ENCODE measurements at regions not wholly inside any gene's neighbourhood (a gene's known extent, or its start where the extent isn't known, plus 50 kb on each side); places are given as distances from the start of the nearest gene placed in this dataset.
"Not testable (repeated sequence)": the region's sequence is repeated elsewhere in the genome, so short reads cannot be mapped to it uniquely, and the experiment has no call there.

DNA sequence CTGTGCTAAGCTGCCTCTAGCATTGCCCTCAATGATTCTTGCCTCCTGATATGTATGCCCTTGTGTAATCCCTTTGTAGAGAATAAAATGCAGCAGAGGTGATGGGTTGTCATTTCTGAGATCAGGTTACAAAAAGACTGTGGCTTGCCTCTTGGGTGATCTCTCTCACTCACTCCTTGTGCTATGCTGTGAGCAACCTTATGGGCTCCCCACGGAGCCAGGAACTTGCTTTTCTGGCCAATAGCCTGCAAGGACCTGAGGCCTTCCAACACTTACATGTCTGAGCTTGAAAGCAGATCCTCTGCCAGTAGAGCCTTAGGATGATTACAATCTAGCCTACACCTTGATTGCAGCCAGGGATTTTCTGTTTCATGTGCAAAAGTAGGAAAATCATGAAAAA, 123.1 kb upstream of the XIRP2 start:
- no peak for DNase-seq
- H3K4me3 ChIP-seq (replicated peaks in 1 of 3): no peak overlapping the region
- no peaks in the 10 kb centered on the region for H3K4me1 ChIP-seq
- no peak overlapping the region for H3K27ac ChIP-seq
- H3K27me3 ChIP-seq: no peaks in the 10 kb centered on the region
- intact Hi-C loops (cut with DNase I): no loop called here
- 40 to 63% methylated on average over 1 of the region's 1 CpG for WGBS, 2 donors
- TF ChIP-seq POLR2A (IDR thresholded peaks at IDR 0.05): no peak
- TF ChIP-seq, protein P1, sequence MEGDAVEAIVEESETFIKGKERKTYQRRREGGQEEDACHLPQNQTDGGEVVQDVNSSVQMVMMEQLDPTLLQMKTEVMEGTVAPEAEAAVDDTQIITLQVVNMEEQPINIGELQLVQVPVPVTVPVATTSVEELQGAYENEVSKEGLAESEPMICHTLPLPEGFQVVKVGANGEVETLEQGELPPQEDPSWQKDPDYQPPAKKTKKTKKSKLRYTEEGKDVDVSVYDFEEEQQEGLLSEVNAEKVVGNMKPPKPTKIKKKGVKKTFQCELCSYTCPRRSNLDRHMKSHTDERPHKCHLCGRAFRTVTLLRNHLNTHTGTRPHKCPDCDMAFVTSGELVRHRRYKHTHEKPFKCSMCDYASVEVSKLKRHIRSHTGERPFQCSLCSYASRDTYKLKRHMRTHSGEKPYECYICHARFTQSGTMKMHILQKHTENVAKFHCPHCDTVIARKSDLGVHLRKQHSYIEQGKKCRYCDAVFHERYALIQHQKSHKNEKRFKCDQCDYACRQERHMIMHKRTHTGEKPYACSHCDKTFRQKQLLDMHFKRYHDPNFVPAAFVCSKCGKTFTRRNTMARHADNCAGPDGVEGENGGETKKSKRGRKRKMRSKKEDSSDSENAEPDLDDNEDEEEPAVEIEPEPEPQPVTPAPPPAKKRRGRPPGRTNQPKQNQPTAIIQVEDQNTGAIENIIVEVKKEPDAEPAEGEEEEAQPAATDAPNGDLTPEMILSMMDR (IDR thresholded peaks at IDR 0.05): no peak
- no peaks in the 10 kb centered on the region for H3K9me3 ChIP-seq
- no peaks in the 10 kb centered on the region for H3K36me3 ChIP-seq

DNA sequence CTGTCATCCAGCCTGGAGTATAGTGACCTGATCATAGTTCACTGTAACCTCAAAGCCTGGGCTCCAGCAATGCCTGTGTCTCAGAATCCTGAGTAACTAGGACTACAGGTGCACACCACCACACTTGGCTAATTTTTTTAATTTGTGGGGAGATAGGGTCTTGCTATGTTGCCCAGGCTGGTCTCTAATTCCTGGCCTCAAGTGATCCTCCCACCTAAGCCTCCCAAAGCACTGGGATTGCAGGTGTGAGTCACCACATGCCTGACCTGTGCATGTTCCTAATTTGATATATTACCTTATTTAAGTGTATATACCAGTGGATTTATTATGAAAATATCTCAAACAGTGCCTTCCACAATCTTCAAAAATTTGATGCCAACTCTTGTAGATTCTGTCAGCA, 123.6 kb upstream of the XIRP2 start:
- Histone ChIP-seq H3K36me3 (no peaks in the 10 kb centered on the region), H3K9me3 (no peaks in the 10 kb centered on the region), H3K27ac (no peak overlapping the region), H3K4me3 (replicated peaks in 1 of 3) (no peak overlapping the region), H3K4me1 (no peaks in the 10 kb centered on the region), H3K27me3 (no peaks in the 10 kb centered on the region)
- intact Hi-C loops (cut with DNase I): no loop called here
- no peak for DNase-seq
- no peak for TF ChIP-seq POLR2A (IDR thresholded peaks at IDR 0.05)

DNA sequence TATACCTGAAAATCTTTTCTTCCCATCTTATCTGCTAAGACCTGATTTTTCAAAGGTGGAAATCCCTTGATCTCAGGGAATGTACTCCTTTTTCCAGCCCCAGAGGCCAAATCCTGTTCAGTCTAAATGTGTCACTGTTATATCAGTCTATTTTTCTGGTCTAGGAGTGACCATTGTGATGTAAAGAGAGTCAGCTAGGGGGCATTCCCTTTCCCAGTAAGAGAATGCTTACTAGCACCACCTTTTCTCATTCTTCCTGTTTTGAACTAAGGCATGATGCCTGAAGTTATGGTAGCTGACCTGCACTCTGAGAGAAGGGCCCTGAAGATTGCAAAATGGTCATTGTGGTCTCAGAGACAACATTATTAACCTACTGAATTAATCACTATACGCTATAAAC, 124.1 kb upstream of the XIRP2 start:
- Histone ChIP-seq H3K27me3 (no peaks in the 10 kb centered on the region), H3K4me3 (replicated peaks in 1 of 3) (no peak overlapping the region), H3K27ac (no peak overlapping the region), H3K36me3 (no peaks in the 10 kb centered on the region), H3K9me3 (no peaks in the 10 kb centered on the region), H3K4me1 (no peaks in the 10 kb centered on the region)
- intact Hi-C loops (cut with DNase I): no loop called here
- DNase-seq: no peak
- TF ChIP-seq, protein P1 (IDR thresholded peaks at IDR 0.05): no peak
- no peak for TF ChIP-seq POLR2A (IDR thresholded peaks at IDR 0.05)
- WGBS, 2 donors: 93 to 100% methylated on average over 1 of the region's 1 CpG

DNA sequence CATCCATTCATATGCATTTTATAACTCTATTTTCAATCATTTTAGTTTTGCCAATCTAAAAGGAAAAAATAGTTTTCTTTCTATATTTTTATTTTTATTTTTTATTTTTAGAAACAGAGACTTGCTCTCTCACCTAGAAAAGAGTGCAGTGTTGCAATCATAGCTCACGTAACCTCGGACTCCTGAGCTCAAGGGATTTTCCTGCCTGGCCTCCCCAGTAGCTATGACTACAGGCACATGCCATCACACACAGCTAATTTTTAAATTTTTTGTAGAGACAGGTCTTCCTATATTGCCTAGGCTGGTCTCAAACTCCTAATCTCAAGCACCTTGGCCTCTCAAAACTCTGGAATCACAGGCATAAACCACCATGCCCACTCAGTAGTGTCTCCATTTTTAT, 125.5 kb upstream of the XIRP2 start:
- Histone ChIP-seq H3K9me3 (no peaks in the 10 kb centered on the region), H3K4me1 (no peaks in the 10 kb centered on the region), H3K4me3 (replicated peaks in 1 of 3) (no peak overlapping the region), H3K36me3 (no peaks in the 10 kb centered on the region), H3K27ac (no peak overlapping the region), H3K27me3 (no peaks in the 10 kb centered on the region)
- WGBS, 2 donors: 83 to 86% methylated on average over 2 of the region's 2 CpGs
- DNase-seq: no peak
- no peak for TF ChIP-seq POLR2A (IDR thresholded peaks at IDR 0.05)
- intact Hi-C loops (cut with DNase I): no loop called here

DNA sequence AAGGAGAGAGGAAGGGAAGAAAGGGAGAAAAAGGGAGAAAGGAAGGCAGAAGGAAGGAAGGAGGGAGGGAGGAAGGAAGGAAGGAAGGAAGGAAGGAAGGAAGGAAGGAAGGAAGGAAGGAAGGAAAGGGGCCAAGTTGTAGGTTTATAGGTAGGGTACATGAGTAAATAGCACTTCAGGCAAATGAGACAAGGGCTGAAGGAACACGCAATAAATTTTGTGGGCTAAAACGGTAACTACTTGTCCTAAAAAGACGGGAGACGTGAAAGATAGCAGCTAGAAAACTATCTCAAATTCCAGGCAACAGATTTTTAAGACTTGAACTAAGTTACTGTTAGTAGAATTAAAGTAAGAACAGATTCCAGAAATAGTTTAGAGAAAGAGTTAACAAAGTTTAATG, 129.3 kb upstream of the XIRP2 start:
- no peak for TF ChIP-seq POLR2A (IDR thresholded peaks at IDR 0.05)
- TF ChIP-seq, protein P1 (IDR thresholded peaks at IDR 0.05): no peak
- Histone ChIP-seq H3K36me3 (no peaks in the 10 kb centered on the region), H3K4me1 (no peaks in the 10 kb centered on the region), H3K27ac (no peak overlapping the region), H3K9me3 (no peaks in the 10 kb centered on the region), H3K4me3 (replicated peaks in 1 of 3) (no peak overlapping the region), H3K27me3 (no peaks in the 10 kb centered on the region)
- intact Hi-C loops (cut with DNase I): no loop called here
- no peak for DNase-seq
- 89% methylated on average over 4 of the region's 4 CpGs for WGBS, 2 donors

DNA sequence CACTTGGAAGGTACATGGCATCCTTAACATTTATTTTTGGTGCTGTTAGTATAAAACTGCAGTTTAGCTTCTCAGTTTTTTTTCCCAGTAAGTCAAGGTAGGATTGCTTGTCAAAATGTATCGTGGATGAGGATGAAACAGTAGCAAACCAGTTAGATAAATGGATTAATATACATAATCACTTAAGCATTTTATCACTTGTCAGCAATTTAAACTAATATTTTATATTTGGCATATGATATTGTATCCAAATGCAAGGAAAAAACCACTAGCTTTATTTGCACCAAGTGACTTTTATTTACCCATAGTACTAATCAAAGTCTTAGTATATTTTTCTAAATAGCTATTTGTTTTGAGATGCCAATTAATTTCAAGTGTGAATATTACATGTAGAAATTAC, 137.7 kb upstream of the XIRP2 start:
- Histone ChIP-seq H3K9me3 (no peaks in the 10 kb centered on the region), H3K27ac (no peak overlapping the region), H3K36me3 (no peaks in the 10 kb centered on the region), H3K4me3 (replicated peaks in 1 of 3) (no peak overlapping the region), H3K4me1 (no peaks in the 10 kb centered on the region), H3K27me3 (no peaks in the 10 kb centered on the region)
- TF ChIP-seq, protein P1 (IDR thresholded peaks at IDR 0.05): no peak
- TF ChIP-seq POLR2A (IDR thresholded peaks at IDR 0.05): no peak
- WGBS, 2 donors: 40 to 75% methylated on average over 1 of the region's 1 CpG
- no peak for DNase-seq
- intact Hi-C loops (cut with DNase I): no loop called here

DNA sequence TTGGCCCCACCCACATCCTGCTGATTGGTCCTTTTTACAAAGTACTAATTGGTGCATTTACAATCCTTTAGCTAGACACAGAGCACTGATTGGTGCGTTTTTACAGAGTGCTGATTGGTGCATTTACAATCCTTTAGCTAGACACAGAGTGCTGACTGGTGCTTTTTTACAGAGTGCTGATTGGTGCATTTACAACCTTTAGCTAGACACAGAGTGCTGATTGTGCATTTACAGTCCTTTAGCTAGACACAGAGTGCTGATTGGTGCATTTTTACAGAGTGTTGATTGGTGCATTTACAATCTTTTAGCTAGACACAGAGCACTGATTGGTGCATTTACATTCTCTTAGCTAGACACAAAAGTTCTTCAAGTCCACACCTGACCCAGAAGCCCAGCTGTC, 144.2 kb upstream of the XIRP2 start:
- WGBS, 2 donors: 77 to 92% methylated on average over 1 of the region's 1 CpG
- H3K36me3 ChIP-seq; H3K4me3 ChIP-seq (replicated peaks in 1 of 3); H3K4me1 ChIP-seq; DNase-seq; H3K9me3 ChIP-seq; H3K27me3 ChIP-seq; intact Hi-C loops (cut with DNase I); H3K27ac ChIP-seq: not testable (repeated sequence)

DNA sequence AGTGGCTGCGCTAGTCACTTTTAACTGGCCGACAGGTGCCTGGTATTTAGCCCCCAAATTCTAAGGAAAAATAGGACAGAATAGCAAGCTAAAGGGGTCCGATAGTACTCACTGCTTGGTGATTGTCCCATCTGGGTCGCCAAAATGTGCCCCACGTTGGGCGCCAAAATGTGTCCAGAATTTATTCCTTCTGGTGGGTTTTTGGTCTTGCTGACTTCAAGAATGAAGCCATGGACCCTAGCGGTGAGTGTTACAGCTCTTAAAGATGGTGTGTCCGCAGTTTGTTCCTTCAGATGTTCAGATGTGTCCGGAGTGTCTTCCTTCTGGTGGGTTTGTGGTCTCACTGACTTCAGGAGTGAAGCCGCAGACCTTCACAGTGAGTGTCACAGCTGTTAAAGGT, 144.8 kb upstream of the XIRP2 start:
- H3K4me3 ChIP-seq (replicated peaks in 1 of 3); H3K4me1 ChIP-seq; DNase-seq; intact Hi-C loops (cut with DNase I); H3K36me3 ChIP-seq; H3K27ac ChIP-seq; H3K9me3 ChIP-seq; H3K27me3 ChIP-seq: not testable (repeated sequence)
- 90% methylated on average over 10 of the region's 10 CpGs for WGBS, 2 donors
